ENCODE measurements at regions not wholly inside any gene's neighbourhood (a gene's known extent, or its start where the extent isn't known, plus 50 kb on each side); places are given as distances from the start of the nearest gene placed in this dataset.

GRCh38 chr4:41363384-41363981, 106.8 kb downstream of the UCHL1 start:
- no peaks in the 10 kb centered on the region for H3K9me1 ChIP-seq (ENCODE audit: insufficient read depth, low read length)
- no peak overlapping the region for H2BK15ac ChIP-seq (ENCODE audit: low read depth, low read length)
- no peaks in the 10 kb centered on the region for H3K4me1 ChIP-seq (ENCODE audit: control insufficient read depth, insufficient read depth, low read length)
- DNase-seq, result no peak
- no peak overlapping the region for H3K23ac ChIP-seq (ENCODE audit: low read depth, low read length)
- H3K36me3 ChIP-seq (ENCODE audit: control insufficient read depth, insufficient read depth, low read length), result no peaks in the 10 kb centered on the region
- H2AK9ac ChIP-seq (replicated peaks; ENCODE audit: low read depth, low read length, poor library complexity), result no peak overlapping the region
- intact Hi-C loops (cut with micrococcal nuclease), result no loop called here
- no peaks in the 10 kb centered on the region for H4K20me1 ChIP-seq (ENCODE audit: insufficient read depth, low read length)
- no peak overlapping the region for H3K4me2 ChIP-seq (ENCODE audit: low read depth, low read length)
- H3K79me1 ChIP-seq (ENCODE audit: low read depth in 1 of 2, low read length in 2 of 2), result no peaks in the 10 kb centered on the region
- no peak for TF ChIP-seq CEBPB (IDR thresholded peaks at IDR 0.05; ENCODE audit: low read depth, low read length)
- TF ChIP-seq ELK1 (IDR thresholded peaks at IDR 0.05; ENCODE audit: borderline replicate concordance, low read depth, low read length), result no peak
- TF ChIP-seq BHLHE40 (IDR thresholded peaks at IDR 0.05; ENCODE audit: low read depth, low read length), result no peak
- TF ChIP-seq FOS (IDR thresholded peaks at IDR 0.05; ENCODE audit: low read depth, low read length), result no peak
- WGBS, 2 experiments (ENCODE audit: extremely low coverage in 2 of 2, insufficient read length in 1 of 2), result no CpG with 5 or more reads among the region's 9 CpGs
- no peak overlapping the region for H4K8ac ChIP-seq (ENCODE audit: low read depth in 2 of 2, low read length in 2 of 2)
- no peak overlapping the region for H3K4ac ChIP-seq (ENCODE audit: low read depth, low read length)
- no peak overlapping the region for H3K9ac ChIP-seq (ENCODE audit: low read depth, low read length)
- H4K91ac ChIP-seq (ENCODE audit: insufficient read depth, low read depth, low read length), result no peak overlapping the region
- H3K4me3 ChIP-seq (ENCODE audit: insufficient read depth, low read depth, low read length), result no peak overlapping the region
- H2AFZ ChIP-seq (replicated peaks; ENCODE audit: low read length, poor library complexity), result no peak overlapping the region
- H3K27ac ChIP-seq (ENCODE audit: insufficient read depth, low read length), result no peak overlapping the region
- no peak overlapping the region for H3K14ac ChIP-seq (replicated peaks; ENCODE audit: low read depth, low read length)
- H4K5ac ChIP-seq (ENCODE audit: low read depth, low read length), result no peak overlapping the region
- H3K9me3 ChIP-seq (ENCODE audit: control insufficient read depth, insufficient read depth, low read length), result no peaks in the 10 kb centered on the region
- in situ Hi-C loops (cut with MboI; ENCODE audit: low sequenced_read_pairs), result no loop called here
- ChIA-PET POLR2A (ENCODE audit: unreplicated experiment) (no interaction called here), CTCF (no interaction called here)
- H2AK5ac ChIP-seq (ENCODE audit: low read depth, low read length), result no peak overlapping the region
- H2BK120ac ChIP-seq (ENCODE audit: low read depth, low read length), result no peak overlapping the region
- no peak for ATAC-seq (ENCODE audit: low read depth)
- H3K18ac ChIP-seq (ENCODE audit: low read depth, low read length), result no peak overlapping the region
- H3K27me3 ChIP-seq (ENCODE audit: control insufficient read depth, insufficient read depth, low read length), result peaks cover 27% of the 10 kb centered on the region
- no TSS peak for BruUV-seq (replicated peaks)
- dilution Hi-C loops (cut with HindIII; ENCODE audit: low sequenced_read_pairs, unreplicated experiment), result no loop called here
- H2BK20ac ChIP-seq (ENCODE audit: low read depth, low read length), result no peak overlapping the region
- no peak overlapping the region for H3K56ac ChIP-seq (ENCODE audit: extremely low read depth, insufficient read depth, low read length)
- no peak overlapping the region for H2BK5ac ChIP-seq (ENCODE audit: low read depth, low read length, poor library complexity, severe bottlenecking)

Data from IMR-90 (cell line).